SK-N-SH (cell line): ENCODE measurements at regions not wholly inside any gene's neighbourhood (a gene's known extent, or its start where the extent isn't known, plus 50 kb on each side); places are given as distances from the start of the nearest gene placed in this dataset.

ENCODE experiments used
- CHD2 ChIP-seq: fragments of 150-350 bp; IDR thresholded peaks from 2 replicates; pipeline ENCODE4 v1.6.1; 2018; ENCODE audit warnings: low read length; ENCODE audit not compliant: partially characterized antibody
- CTCF ChIP-seq: fragments of 200-600 bp; sonication (generic); IDR thresholded peaks from 2 replicates; pipeline ENCODE4 v1.6.1; 2017; ENCODE audit warnings: antibody characterized with exemption, mild to moderate bottlenecking, moderate library complexity
- EP300 ChIP-seq, 2 experiments: IDR thresholded peaks; 2 replicates each; pipeline versions ENCODE4 v1.4.0 to v1.6.1; 2012; ENCODE audit warnings: borderline replicate concordance in 1 of 2, low read depth in 1 of 2, low read length in 1 of 2
- EZH2phosphoT487 ChIP-seq: fragments of 200-600 bp; sonication (generic); IDR thresholded peaks from 2 replicates; pipeline ENCODE4 v1.6.1; 2017; ENCODE audit warnings: low read depth, mixed run types, mild to moderate bottlenecking, antibody characterized with exemption, moderate library complexity, borderline replicate concordance
- MAX ChIP-seq: IDR thresholded peaks from 2 replicates; pipeline ENCODE4 v1.4.0; 2012; ENCODE audit warnings: low read depth
- RCOR1 ChIP-seq: fragments of 150-350 bp; IDR thresholded peaks from 2 replicates; pipeline ENCODE4 v1.6.1; 2017; ENCODE audit warnings: antibody characterized with exemption, low read length
- RFX5 ChIP-seq: IDR thresholded peaks from 2 replicates; pipeline ENCODE4 v1.6.1; 2012; ENCODE audit warnings: mild to moderate bottlenecking, improper control_type of control experiment, low read length
- SIN3A ChIP-seq: IDR thresholded peaks from 2 replicates; pipeline ENCODE4 v1.6.1; 2012; ENCODE audit warnings: low read depth, mild to moderate bottlenecking, low read length, moderate library complexity, borderline replicate concordance

- no peak for TF ChIP-seq CTCF
- no peak for TF ChIP-seq RFX5
- TF ChIP-seq SIN3A: no peak
- TF ChIP-seq MAX: no peak
- no peak for TF ChIP-seq RCOR1
- no peak for TF ChIP-seq CHD2
- TF ChIP-seq EZH2phosphoT487: no peak
- TF ChIP-seq EP300 (IDR thresholded peaks at IDR 0.05; ENCODE audit: borderline replicate concordance in 1 of 2, low read depth in 1 of 2, low read length in 1 of 2): no peak
Observed at GRCh38 chr1:90193116-90193515, 198.2 kb downstream of the ZNF326 start.
